ENCODE measurements at regions not wholly inside any gene's neighbourhood (a gene's known extent, or its start where the extent isn't known, plus 50 kb on each side); places are given as distances from the start of the nearest gene placed in this dataset.

- TF ChIP-seq SP2 (CRISPR knock-in tag; IDR thresholded peaks at IDR 0.05) (no peak), ZNF839 (CRISPR knock-in tag; IDR thresholded peaks at IDR 0.05; ENCODE audit: borderline replicate concordance) (no peak), ZNF777 (CRISPR knock-in tag; IDR thresholded peaks at IDR 0.05) (no peak), ZFX (CRISPR knock-in tag; IDR thresholded peaks at IDR 0.05; ENCODE audit: low read depth) (no peak)
Measured at GRCh38 chr7:18200266-18200665, 172.6 kb upstream of the PRPS1L1 start (continued).

GRCh38 chr7:18200855-18201254, 173.2 kb upstream of the PRPS1L1 start:
- POLR2A ChIA-PET = no interaction called here
- Histone ChIP-seq H3K27me3 (ENCODE audit: control insufficient read depth in 1 of 2, insufficient read depth in 2 of 2, low read length in 2 of 2) (no peaks in the 10 kb centered on the region), H4K20me1 (ENCODE audit: insufficient read depth, low read length) (no peaks in the 10 kb centered on the region), H3K79me2 (ENCODE audit: insufficient read depth, low read length) (no peaks in the 10 kb centered on the region), H2AFZ (ENCODE audit: low read length) (no peak overlapping the region), H3K9ac (ENCODE audit: insufficient read depth, low read depth, low read length) (no peak overlapping the region), H3K4me3 (replicated peaks in 1 of 3; ENCODE audit: insufficient read depth in 1 of 3, low read depth in 2 of 3, low read length in 3 of 3) (no peak overlapping the region), H3K27ac (ENCODE audit: extremely low read length, insufficient read depth, low read length) (no peak overlapping the region), H3K4me2 (ENCODE audit: low read depth, low read length) (no peak overlapping the region), H3K9me3 (ENCODE audit: low read length) (no peaks in the 10 kb centered on the region), H3K36me3 (replicated peaks in 1 of 2; ENCODE audit: control insufficient read depth in 1 of 2, insufficient read depth in 2 of 2, low read length in 2 of 2) (no peaks in the 10 kb centered on the region), H3K4me1 (ENCODE audit: insufficient read depth, low read length) (no peaks in the 10 kb centered on the region)
- no TSS peak for BruUV-seq (replicated peaks)
- FAIRE-seq = no peak
- CTCF ChIA-PET (ENCODE audit: low intra/inter-chr PET ratio, low total read pairs) = no interaction called here
- DNase-seq (ENCODE audit: low spot score) = no peak
- in situ Hi-C loops (cut with HindIII; ENCODE audit: extremely low pct_ligation_motif_present, low pct_unique_long_range_greater_than_20kb) = no loop called here
- intact Hi-C loops (cut with micrococcal nuclease; ENCODE audit: unreplicated experiment) = no loop called here
- 32% methylated on average over 8 of the region's 8 CpGs for WGBS (ENCODE audit: low lambda C conversion rate)
- ATAC-seq = no peak
- TF ChIP-seq KDM3A (CRISPR knock-in tag; IDR thresholded peaks at IDR 0.05; ENCODE audit: low read depth) (no peak), RCOR2 (CRISPR knock-in tag; IDR thresholded peaks at IDR 0.05) (no peak), KLF15 (CRISPR knock-in tag; IDR thresholded peaks at IDR 0.05; ENCODE audit: borderline replicate concordance) (no peak), ZNF30 (CRISPR knock-in tag; IDR thresholded peaks at IDR 0.05) (no peak), ZHX2 (IDR thresholded peaks at IDR 0.05; ENCODE audit: low read depth) (no peak), ZHX2 (CRISPR knock-in tag; IDR thresholded peaks at IDR 0.05; ENCODE audit: borderline replicate concordance) (no peak), ZFAT (CRISPR knock-in tag; conservative IDR thresholded peaks at IDR 0.05) (no peak), ZNF142 (CRISPR knock-in tag; IDR thresholded peaks at IDR 0.05) (no peak)
